Natural killer cell treated with Interleukin-12 subunit alpha and Interleukin-12 subunit beta and Interleukin-15 and Interleukin-18, amount 100 ng/mL, for 72 hours (primary cell): ENCODE measurements at regions not wholly inside any gene's neighbourhood (a gene's known extent, or its start where the extent isn't known, plus 50 kb on each side); places are given as distances from the start of the nearest gene placed in this dataset.

Experiments used
- ATAC-seq, 2 donors: fragments of 150-1000 bp; cut with Tn5 transposase in 1 of 2; sonication (Bioruptor Pico), chemical (Tn5 transposase) in 1 of 2; 2 replicates each; pipeline ENCODE4 v1.10.0; 2021
- DNase-seq: peaks from one replicate; pipeline ENCODE4 v3.0.0; 2022; ENCODE audit warnings: low spot score
- H3K27ac Mint-ChIP-seq, 2 donors: 1 replicate in 1 of 2; 2 replicates in 1 of 2; pipeline ENCODE4 v1.8.0; 2022; ENCODE audit warnings: mixed read lengths in 2 of 2, mild to moderate bottlenecking in 1 of 2, moderate library complexity in 1 of 2
- H3K27me3 Mint-ChIP-seq, 2 donors: 1 replicate in 1 of 2; 2 replicates in 1 of 2; pipeline ENCODE4 v1.8.0; 2022; ENCODE audit warnings: mixed read lengths in 2 of 2
- H3K36me3 Mint-ChIP-seq: one replicate; pipeline ENCODE4 v1.8.0; 2022; ENCODE audit warnings: mixed read lengths
- H3K4me1 Mint-ChIP-seq, 2 donors: 1 replicate in 1 of 2; 2 replicates in 1 of 2; pipeline ENCODE4 v1.8.0; 2022; ENCODE audit warnings: low read depth in 2 of 2, mixed read lengths in 2 of 2, mild to moderate bottlenecking in 1 of 2
- H3K4me3 Mint-ChIP-seq: one replicate; pipeline ENCODE4 v1.8.0; 2022; ENCODE audit warnings: mixed read lengths
- H3K9me3 Mint-ChIP-seq: 2 replicates; pipeline ENCODE4 v1.8.0; 2022; ENCODE audit warnings: mixed read lengths

DNA sequence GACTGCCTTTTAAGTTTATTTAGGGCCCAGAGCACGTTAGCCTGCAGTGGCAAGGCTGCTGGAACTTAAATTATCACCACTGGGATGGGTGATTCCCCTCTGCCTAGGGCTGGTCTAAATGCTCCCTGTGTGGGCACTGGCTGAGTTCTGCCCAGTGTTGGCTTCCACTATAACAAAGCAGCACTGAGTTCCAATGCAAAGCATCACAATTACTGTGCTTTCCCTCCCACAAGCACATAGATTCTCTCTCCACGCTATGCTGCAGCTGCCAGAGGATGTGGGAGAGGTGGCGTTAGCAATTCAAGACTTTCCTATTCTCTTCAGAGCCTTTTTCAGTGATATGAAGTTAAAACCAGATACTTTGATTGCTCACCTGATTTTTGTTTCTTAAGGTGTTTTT, 328.9 kb upstream of the DDX18 start:
- Mint-ChIP-seq H3K36me3 (no peaks in the 10 kb centered on the region), H3K27me3 (no peaks in the 10 kb centered on the region), H3K9me3 (peaks cover 20% of the 10 kb centered on the region), H3K4me3 (no peak overlapping the region), H3K27ac (no peak overlapping the region), H3K4me1 (no peaks in the 10 kb centered on the region)
- no peak for DNase-seq
- no peak for ATAC-seq

DNA sequence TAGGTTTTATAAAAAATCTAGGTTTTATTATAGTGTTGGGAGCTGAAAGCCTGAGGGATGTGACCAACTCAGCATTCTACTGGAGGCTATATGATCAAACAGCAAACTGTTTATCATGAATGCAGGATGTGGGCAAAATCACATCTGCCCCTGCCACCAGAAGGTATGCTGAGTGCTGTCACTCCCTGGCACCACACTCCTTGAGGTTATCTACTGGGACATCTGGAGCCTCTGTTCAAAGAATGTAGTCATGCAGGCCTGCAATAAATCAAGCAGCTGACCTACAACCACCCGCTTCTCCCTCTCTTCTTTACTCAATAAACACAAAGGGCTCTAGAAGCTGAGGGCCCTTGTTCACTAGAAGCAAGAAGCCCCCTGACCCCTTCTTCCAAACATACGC, 328.4 kb upstream of the DDX18 start:
- DNase-seq: no peak
- no peaks in the 10 kb centered on the region for H3K36me3 Mint-ChIP-seq
- H3K27ac Mint-ChIP-seq: no peak overlapping the region
- no peaks in the 10 kb centered on the region for H3K27me3 Mint-ChIP-seq
- no peak overlapping the region for H3K4me3 Mint-ChIP-seq
- peaks cover 24% of the 10 kb centered on the region for H3K9me3 Mint-ChIP-seq
- H3K4me1 Mint-ChIP-seq: no peaks in the 10 kb centered on the region
- ATAC-seq: no peak

GRCh38 chr2:117492209-117492851, 322.2 kb upstream of the DDX18 start:
- Mint-ChIP-seq H3K4me3 (no peak overlapping the region), H3K4me1 (no peaks in the 10 kb centered on the region), H3K9me3 (peaks cover 21% of the 10 kb centered on the region), H3K27me3 (no peaks in the 10 kb centered on the region), H3K27ac (no peak overlapping the region), H3K36me3 (no peaks in the 10 kb centered on the region)
- DNase-seq (no peak), ATAC-seq (no peak)

GRCh38 chr2:117500721-117501120, 313.8 kb upstream of the DDX18 start:
- Mint-ChIP-seq H3K27ac (no peak overlapping the region), H3K27me3 (no peaks in the 10 kb centered on the region), H3K4me3 (no peak overlapping the region), H3K9me3 (peaks cover 8% of the 10 kb centered on the region), H3K4me1 (no peaks in the 10 kb centered on the region), H3K36me3 (no peaks in the 10 kb centered on the region)
- DNase-seq: no peak
- no peak for ATAC-seq

DNA sequence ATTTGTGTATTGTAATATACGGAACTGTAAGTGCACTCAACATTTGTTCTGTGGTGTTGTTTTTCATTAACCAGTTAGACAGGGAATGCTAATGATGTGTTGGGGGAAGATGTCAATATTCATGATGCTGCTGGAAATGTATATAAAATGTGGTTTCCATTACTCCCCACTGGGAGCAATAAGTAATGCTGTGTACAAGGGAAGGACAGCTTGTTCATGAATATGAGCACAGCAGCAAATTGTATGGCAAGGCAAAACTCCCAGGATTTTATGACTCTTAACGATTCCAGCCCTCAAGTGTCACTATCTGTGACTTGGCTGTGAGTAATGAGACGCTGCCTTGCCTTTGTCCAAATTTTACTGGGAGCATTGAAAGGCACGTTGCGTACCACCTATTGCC, 312.4 kb upstream of the DDX18 start:
- no peak for DNase-seq
- Mint-ChIP-seq H3K4me1 (no peaks in the 10 kb centered on the region), H3K9me3 (peaks cover 8% of the 10 kb centered on the region), H3K27ac (no peak overlapping the region), H3K36me3 (no peaks in the 10 kb centered on the region), H3K4me3 (no peak overlapping the region), H3K27me3 (no peaks in the 10 kb centered on the region)
- no peak for ATAC-seq

DNA sequence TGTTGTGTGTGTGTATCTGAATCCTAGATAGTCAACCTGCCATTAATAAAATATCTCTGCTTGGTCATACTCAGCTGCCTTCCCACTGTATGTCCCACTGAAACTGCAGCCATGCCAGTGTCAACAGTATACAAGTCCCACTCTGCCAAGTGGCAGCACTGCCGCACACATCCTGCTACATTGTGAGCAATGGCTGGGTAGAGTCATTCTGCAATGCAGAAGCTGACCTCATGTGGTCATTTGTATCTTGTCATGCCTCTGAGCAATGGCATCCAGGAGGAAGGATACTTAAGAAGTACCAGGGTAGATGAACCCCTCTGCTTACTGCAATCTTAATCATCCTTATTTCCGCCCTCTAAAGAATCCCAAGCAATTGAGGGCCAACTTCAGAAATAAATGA, 302.2 kb upstream of the DDX18 start:
- peaks cover 16% of the 10 kb centered on the region for H3K9me3 Mint-ChIP-seq
- H3K27ac Mint-ChIP-seq: no peak overlapping the region
- DNase-seq (no peak), ATAC-seq (no peak)
- H3K4me1 Mint-ChIP-seq: no peaks in the 10 kb centered on the region
- no peaks in the 10 kb centered on the region for H3K36me3 Mint-ChIP-seq
- no peak overlapping the region for H3K4me3 Mint-ChIP-seq
- H3K27me3 Mint-ChIP-seq: no peaks in the 10 kb centered on the region

DNA sequence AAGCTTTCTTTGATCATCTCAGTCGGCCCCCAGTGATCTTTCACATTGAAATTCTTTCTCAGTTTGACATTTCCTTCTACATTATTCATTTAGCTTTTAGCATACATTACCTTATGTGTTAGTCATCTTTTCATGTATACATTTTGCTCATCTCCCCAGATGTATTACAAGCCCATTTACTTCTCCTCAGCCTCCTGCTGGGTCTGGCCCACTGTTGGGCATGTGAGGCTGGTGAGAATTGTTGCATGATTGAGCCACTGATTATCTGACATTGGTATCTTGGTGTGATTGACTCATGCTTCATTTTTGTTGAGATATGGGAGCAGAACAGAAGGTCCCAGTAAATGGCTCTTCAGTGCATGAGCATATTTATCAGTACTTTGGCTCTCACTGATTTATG, 300.1 kb upstream of the DDX18 start:
- DNase-seq (no peak), ATAC-seq (no peak)
- no peaks in the 10 kb centered on the region for H3K27me3 Mint-ChIP-seq
- H3K9me3 Mint-ChIP-seq: peaks cover 24% of the 10 kb centered on the region
- no peak overlapping the region for H3K4me3 Mint-ChIP-seq
- no peak overlapping the region for H3K27ac Mint-ChIP-seq
- H3K4me1 Mint-ChIP-seq: no peaks in the 10 kb centered on the region
- no peaks in the 10 kb centered on the region for H3K36me3 Mint-ChIP-seq

DNA sequence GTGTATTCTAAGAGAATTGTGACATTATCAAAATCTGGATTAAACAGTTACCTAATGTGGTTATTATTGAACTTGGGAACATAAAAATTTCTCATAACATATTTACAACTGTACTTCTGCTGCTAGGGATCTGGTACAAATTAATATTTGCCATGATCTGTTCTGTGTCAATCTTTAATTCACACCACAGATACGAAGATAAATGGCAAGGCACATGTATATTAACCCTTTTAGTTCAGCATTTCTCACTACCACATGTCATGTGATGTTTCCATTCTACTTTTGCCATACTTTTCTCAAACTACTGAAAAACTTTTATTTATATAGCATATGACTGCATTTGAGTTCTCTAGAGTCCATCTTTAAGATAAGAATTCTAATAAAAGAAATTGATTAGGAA, 295.3 kb upstream of the DDX18 start:
- Mint-ChIP-seq H3K9me3 (peaks cover 12% of the 10 kb centered on the region), H3K4me3 (no peak overlapping the region), H3K27ac (no peak overlapping the region), H3K4me1 (no peaks in the 10 kb centered on the region), H3K27me3 (no peaks in the 10 kb centered on the region), H3K36me3 (no peaks in the 10 kb centered on the region)
- ATAC-seq: no peak
- no peak for DNase-seq

DNA sequence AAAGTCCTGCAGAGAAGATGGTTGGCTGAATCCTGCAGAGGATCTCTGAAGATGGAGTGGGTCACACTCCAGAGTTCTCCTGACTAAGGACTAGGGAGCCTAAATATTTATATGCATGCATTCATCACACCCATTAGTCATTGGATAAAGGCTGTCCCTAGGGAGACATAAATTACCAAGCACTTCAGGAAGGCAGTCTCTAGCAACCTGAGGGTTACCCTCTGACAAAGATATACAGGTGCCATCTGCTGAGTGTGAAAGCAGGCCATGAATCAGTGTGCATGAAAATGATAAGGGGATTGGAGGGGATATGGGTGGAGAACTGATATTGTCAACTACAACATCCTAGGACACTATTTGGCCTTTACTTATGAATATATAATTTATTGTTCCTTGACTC, 294.8 kb upstream of the DDX18 start:
- no peak for DNase-seq
- H3K4me1 Mint-ChIP-seq: no peaks in the 10 kb centered on the region
- no peak overlapping the region for H3K27ac Mint-ChIP-seq
- H3K27me3 Mint-ChIP-seq: no peaks in the 10 kb centered on the region
- no peak overlapping the region for H3K4me3 Mint-ChIP-seq
- no peak for ATAC-seq
- H3K9me3 Mint-ChIP-seq: peaks cover 10% of the 10 kb centered on the region
- H3K36me3 Mint-ChIP-seq: no peaks in the 10 kb centered on the region

GRCh38 chr2:117523267-117523666, 291.2 kb upstream of the DDX18 start:
- Mint-ChIP-seq H3K4me1 (no peaks in the 10 kb centered on the region), H3K27ac (no peak overlapping the region), H3K4me3 (no peak overlapping the region), H3K36me3 (no peaks in the 10 kb centered on the region), H3K9me3 (peaks cover 4% of the 10 kb centered on the region), H3K27me3 (no peaks in the 10 kb centered on the region)
- no peak for ATAC-seq
- DNase-seq: no peak

DNA sequence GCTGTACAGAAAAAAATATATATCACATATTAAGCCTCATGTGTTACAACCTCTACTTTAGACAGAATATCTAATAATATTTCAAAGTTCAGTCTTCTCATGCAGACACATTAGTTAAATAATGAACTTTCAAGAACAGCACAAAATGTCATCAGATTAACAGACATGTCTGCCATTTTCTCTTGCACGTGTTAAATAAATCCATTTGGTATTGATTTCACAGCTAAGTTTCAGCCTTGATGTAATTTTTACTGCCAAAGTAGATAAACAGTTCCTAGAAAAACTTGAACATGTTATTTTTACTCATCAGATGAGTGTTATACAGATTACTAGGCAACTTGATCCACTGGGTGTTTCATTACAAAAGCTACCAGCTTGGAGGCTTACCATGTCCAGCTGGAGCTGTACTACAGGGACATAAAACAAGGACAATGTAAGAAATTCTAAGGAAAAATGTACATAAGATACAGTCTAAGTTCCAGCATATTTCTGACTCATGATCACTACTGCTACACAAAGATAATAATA, 290.7 kb upstream of the DDX18 start:
- DNase-seq (no peak), ATAC-seq (no peak)
- Mint-ChIP-seq H3K4me3 (no peak overlapping the region), H3K4me1 (no peaks in the 10 kb centered on the region), H3K9me3 (peaks cover 3% of the 10 kb centered on the region), H3K27ac (no peak overlapping the region), H3K36me3 (no peaks in the 10 kb centered on the region), H3K27me3 (no peaks in the 10 kb centered on the region)

GRCh38 chr2:117536139-117536538, 278.4 kb upstream of the DDX18 start:
- ATAC-seq (no peak), DNase-seq (no peak)
- no peaks in the 10 kb centered on the region for H3K36me3 Mint-ChIP-seq
- no peaks in the 10 kb centered on the region for H3K27me3 Mint-ChIP-seq
- H3K27ac Mint-ChIP-seq: no peak overlapping the region
- H3K9me3 Mint-ChIP-seq: peaks cover 16% of the 10 kb centered on the region
- H3K4me3 Mint-ChIP-seq: no peak overlapping the region
- H3K4me1 Mint-ChIP-seq: no peaks in the 10 kb centered on the region

- no peak overlapping the region for H3K27ac Mint-ChIP-seq
- H3K36me3 Mint-ChIP-seq: no peaks in the 10 kb centered on the region
- H3K27me3 Mint-ChIP-seq: no peaks in the 10 kb centered on the region
- ATAC-seq: peak in 1 of 2 donors; percentile 9
- H3K4me3 Mint-ChIP-seq: no peak overlapping the region
- no peaks in the 10 kb centered on the region for H3K4me1 Mint-ChIP-seq
- peaks cover 15% of the 10 kb centered on the region for H3K9me3 Mint-ChIP-seq
- DNase-seq: no peak
These were observed 277.5 kb upstream of the DDX18 start for GRCh38 chr2:117537032-117537431.

DNA sequence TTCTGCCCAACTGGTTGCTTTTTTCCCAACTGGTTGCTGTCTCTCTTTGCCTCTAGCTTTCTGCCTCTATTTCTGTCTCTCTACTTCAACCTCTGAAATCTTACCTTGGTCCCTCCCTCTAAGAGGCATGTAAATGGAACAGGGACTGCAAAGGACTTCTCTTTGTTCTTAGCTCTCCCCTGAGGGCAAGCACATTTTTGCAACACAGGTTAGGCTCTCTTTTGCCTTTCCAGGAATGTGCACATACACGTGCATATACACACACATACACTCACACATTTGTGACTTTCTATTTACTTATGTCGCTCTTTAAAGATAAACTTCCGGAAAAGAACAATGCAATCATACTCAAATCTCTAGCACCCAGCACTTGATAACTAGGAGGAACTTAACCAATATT, 262.6 kb upstream of the DDX18 start:
- Mint-ChIP-seq H3K9me3 (peaks cover 12% of the 10 kb centered on the region), H3K4me1 (no peaks in the 10 kb centered on the region), H3K36me3 (no peaks in the 10 kb centered on the region), H3K27ac (no peak overlapping the region), H3K4me3 (no peak overlapping the region), H3K27me3 (no peaks in the 10 kb centered on the region)
- no peak for ATAC-seq
- no peak for DNase-seq

DNA sequence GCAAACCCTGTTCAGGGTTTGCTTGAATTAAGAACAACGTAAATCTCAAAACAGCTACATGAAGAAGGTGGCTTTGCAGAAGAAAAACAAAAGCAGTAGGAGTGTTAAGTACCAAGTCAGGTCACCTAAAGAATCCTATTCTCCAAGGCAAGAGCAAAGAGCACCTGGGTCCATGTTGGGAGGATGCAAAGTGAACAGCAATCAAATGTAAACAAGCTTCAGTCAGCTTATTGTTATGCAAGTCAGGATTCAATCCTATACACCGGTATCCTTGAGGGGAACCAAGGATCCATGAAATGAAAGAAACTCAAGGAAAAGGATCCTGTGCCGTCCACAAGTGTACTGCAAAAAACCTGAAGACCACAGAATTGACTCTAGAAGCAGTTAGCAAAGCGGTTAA, 261.0 kb upstream of the DDX18 start:
- H3K9me3 Mint-ChIP-seq: peaks cover 18% of the 10 kb centered on the region
- H3K4me1 Mint-ChIP-seq: no peaks in the 10 kb centered on the region
- DNase-seq (no peak), ATAC-seq (no peak)
- no peak overlapping the region for H3K27ac Mint-ChIP-seq
- H3K27me3 Mint-ChIP-seq: no peaks in the 10 kb centered on the region
- no peak overlapping the region for H3K4me3 Mint-ChIP-seq
- no peaks in the 10 kb centered on the region for H3K36me3 Mint-ChIP-seq
